ENCODE measurements at regions not wholly inside any gene's neighbourhood (a gene's known extent, or its start where the extent isn't known, plus 50 kb on each side); places are given as distances from the start of the nearest gene placed in this dataset.
"Not testable (repeated sequence)": the region's sequence is repeated elsewhere in the genome, so short reads cannot be mapped to it uniquely, and the experiment has no call there.

DNA sequence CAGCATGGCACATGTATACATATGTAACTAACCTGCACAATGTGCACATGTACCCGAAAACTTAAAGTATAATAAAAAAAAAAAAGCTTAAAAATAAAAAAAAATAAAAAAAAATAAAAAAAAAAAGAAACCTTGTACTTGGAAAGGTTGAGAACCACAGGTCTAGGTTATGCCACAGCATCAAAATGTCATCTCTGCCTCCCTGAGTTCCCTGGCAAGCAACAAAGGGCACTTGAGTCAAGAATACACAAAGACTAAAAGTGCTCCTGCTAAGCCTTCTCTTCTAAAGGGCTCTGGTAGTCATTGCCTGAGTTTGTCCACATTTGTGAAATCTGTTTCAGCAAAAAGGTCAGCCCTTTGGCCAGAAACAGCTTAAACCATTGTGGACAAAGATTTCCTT lies 395.8 kb upstream of the CCDC54 start:
- no peaks in the 10 kb centered on the region for H3K4me1 ChIP-seq
- no peaks in the 10 kb centered on the region for H3K27me3 ChIP-seq
- no peak overlapping the region for H3K27ac ChIP-seq
- WGBS, 2 donors (ENCODE audit: low coverage in 1 of 2), result 95% methylated on average over 1 of the region's 1 CpG; no CpG with 5 or more reads in 1 of the 2 donors
- in situ Hi-C loops (cut with MboI; ENCODE audit: low pct_ligation_motif_present in 1 of 4, low pct_unique_long_range_greater_than_20kb in 1 of 4, low sequenced_read_pairs in 3 of 4), result no loop called here
- intact Hi-C loops (cut with DNase I; ENCODE audit: low total_unique reads), result no loop called here
- H3K4me3 ChIP-seq, result no peak overlapping the region
- no peak for TF ChIP-seq CTCF (IDR thresholded peaks at IDR 0.05)
- TF ChIP-seq EP300 (IDR thresholded peaks at IDR 0.05; ENCODE audit: low read depth), result no peak
- no peak for TF ChIP-seq POLR2A (IDR thresholded peaks at IDR 0.05)
- H3K9me3 ChIP-seq, result no peaks in the 10 kb centered on the region
- no peak for DNase-seq
- H3K36me3 ChIP-seq, result no peaks in the 10 kb centered on the region

DNA sequence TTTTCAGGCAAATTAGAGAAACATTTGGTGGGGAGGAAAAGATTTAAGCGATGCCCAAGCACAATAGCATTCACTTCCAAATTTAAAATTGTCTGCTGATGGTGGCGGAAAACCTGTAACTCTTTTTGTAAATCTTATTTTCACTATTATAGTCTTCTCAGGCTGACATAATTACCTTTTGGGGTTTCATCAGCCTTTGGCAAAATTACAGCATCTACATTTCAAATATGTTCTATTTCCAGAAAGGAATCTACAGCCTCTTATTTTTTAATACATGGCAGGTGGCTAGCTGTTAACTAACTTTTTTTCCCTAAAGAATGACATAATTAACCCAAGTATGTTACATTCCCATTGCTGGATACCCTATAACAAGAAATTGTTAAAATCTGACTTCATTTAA lies 391.5 kb upstream of the CCDC54 start:
- TF ChIP-seq POLR2A (IDR thresholded peaks at IDR 0.05) (no peak), CTCF (IDR thresholded peaks at IDR 0.05) (no peak), POLR2AphosphoS5 (IDR thresholded peaks at IDR 0.05) (no peak), EP300 (IDR thresholded peaks at IDR 0.05; ENCODE audit: low read depth) (no peak)
- no peaks in the 10 kb centered on the region for H3K36me3 ChIP-seq
- intact Hi-C loops (cut with DNase I; ENCODE audit: low total_unique reads), result no loop called here
- no peak for DNase-seq
- H3K4me1 ChIP-seq, result no peaks in the 10 kb centered on the region
- H3K27me3 ChIP-seq, result no peaks in the 10 kb centered on the region
- H3K27ac ChIP-seq, result no peak overlapping the region
- no peak overlapping the region for H3K4me3 ChIP-seq
- no peaks in the 10 kb centered on the region for H3K9me3 ChIP-seq
- 78 to 86% methylated on average over 2 of the region's 2 CpGs for whole genome bisulfite sequencing, 2 donors (ENCODE audit: low coverage in 1 of 2)
- in situ Hi-C loops (cut with MboI; ENCODE audit: low pct_ligation_motif_present in 1 of 4, low pct_unique_long_range_greater_than_20kb in 1 of 4, low sequenced_read_pairs in 3 of 4), result no loop called here

DNA sequence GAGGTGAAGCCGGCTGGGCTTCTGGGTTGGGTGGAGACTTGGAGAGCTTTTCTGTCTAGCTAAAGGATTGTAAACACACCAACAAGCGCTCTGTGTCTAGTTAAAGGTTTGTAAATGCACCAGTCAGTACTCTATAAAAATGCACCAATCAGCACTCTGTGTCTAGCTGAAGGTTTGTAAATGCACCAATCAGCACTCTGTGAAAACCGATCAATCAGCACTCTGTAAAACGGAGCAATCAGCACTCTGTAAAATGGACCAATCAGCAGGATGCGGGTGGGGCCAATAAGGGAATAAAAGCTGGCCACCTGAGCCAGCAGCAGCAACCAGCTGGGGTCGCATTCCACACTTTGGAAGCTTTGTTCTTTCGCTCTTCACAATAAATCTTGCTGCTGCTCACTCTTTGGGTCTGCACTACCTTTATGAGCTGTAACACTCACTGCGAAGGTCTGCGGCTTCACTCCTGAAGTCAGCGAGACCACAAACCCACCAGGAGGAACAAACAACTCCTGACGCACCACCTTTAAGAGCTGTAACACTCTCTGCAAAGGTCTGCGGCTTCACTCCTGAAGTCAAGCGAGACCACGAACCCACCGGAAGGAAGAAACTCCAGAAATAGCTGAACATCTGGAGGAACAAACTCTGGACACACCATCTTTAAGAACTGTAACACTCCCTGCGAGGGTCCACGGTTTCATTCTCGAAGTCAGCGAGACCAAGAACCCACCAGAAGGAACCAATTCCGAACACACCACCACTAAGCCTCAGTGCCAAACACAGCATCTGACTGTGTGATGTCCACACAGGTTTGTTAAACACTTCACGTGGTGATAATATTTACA lies 378.2 kb upstream of the CCDC54 start:
- H3K4me3 ChIP-seq; H3K27ac ChIP-seq; DNase-seq; H3K4me1 ChIP-seq; intact Hi-C loops (cut with DNase I; ENCODE audit: low total_unique reads); H3K36me3 ChIP-seq; H3K9me3 ChIP-seq; in situ Hi-C loops (cut with MboI; ENCODE audit: low pct_ligation_motif_present in 1 of 4, low pct_unique_long_range_greater_than_20kb in 1 of 4, low sequenced_read_pairs in 3 of 4); H3K27me3 ChIP-seq: not testable (repeated sequence)
- 77 to 79% methylated on average over 6 to 21 of the region's 21 CpGs for WGBS, 2 donors (ENCODE audit: low coverage in 1 of 2)

DNA sequence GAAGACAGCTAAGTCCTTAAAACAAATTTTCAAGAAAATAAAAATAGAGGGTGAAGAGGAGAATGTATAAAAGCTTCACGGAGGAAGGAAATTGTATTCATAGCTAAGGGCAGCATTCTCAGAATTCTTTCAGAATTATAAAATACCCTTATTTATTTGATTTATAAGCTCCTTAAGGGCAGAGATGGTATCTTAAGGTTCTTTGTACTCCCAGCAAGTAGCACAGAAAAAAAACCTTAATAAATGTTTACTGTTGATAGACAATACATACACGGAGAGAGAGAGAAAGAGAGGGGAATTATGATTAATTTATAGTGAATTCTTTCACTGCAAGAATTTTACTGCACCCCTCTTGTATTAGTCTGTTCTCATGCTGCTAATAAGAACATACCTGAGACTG lies 375.6 kb upstream of the CCDC54 start:
- H3K36me3 ChIP-seq, result no peaks in the 10 kb centered on the region
- DNase-seq, result no peak
- in situ Hi-C loops (cut with MboI; ENCODE audit: low pct_ligation_motif_present in 1 of 4, low pct_unique_long_range_greater_than_20kb in 1 of 4, low sequenced_read_pairs in 3 of 4) (no loop called here), intact Hi-C loops (cut with DNase I; ENCODE audit: low total_unique reads) (no loop called here)
- H3K27me3 ChIP-seq, result no peaks in the 10 kb centered on the region
- no peak overlapping the region for H3K27ac ChIP-seq
- H3K4me3 ChIP-seq, result no peak overlapping the region
- 34 to 53% methylated on average over 2 of the region's 2 CpGs for WGBS, 2 donors (ENCODE audit: low coverage in 1 of 2)
- H3K4me1 ChIP-seq, result no peaks in the 10 kb centered on the region
- TF ChIP-seq POLR2A (IDR thresholded peaks at IDR 0.05) (no peak), CTCF (IDR thresholded peaks at IDR 0.05) (no peak), POLR2AphosphoS5 (IDR thresholded peaks at IDR 0.05) (no peak), EP300 (IDR thresholded peaks at IDR 0.05; ENCODE audit: low read depth) (no peak)
- peaks cover 3% of the 10 kb centered on the region in 2 donors for H3K9me3 ChIP-seq

DNA sequence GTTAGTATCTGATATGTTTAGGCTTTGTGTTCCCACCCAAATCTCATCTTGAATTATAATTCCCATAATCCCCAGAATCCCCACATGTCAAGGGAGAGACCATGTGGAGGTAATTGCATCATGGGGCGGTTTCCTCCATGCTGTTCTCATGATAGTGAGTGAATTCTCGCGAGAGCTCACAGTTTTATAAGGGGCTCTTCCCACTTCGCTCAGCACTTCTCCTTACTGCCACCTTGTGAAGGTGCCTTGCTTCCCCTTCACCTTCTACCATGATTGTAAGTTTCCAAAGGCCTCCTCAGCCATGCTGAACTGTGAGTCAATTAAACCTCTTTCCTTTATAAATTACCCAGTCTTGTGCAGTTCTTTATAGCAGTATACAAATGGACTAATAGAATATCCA lies 371.9 kb upstream of the CCDC54 start:
- H3K4me1 ChIP-seq; DNase-seq; H3K9me3 ChIP-seq; intact Hi-C loops (cut with DNase I; ENCODE audit: low total_unique reads); H3K27me3 ChIP-seq; H3K4me3 ChIP-seq; H3K27ac ChIP-seq; H3K36me3 ChIP-seq; in situ Hi-C loops (cut with MboI; ENCODE audit: low pct_ligation_motif_present in 1 of 4, low pct_unique_long_range_greater_than_20kb in 1 of 4, low sequenced_read_pairs in 3 of 4): not testable (repeated sequence)
- WGBS, 2 donors (ENCODE audit: low coverage in 1 of 2), result 45 to 49% methylated on average over 3 to 4 of the region's 4 CpGs

Data from transverse colon (tissue), 4 donors.